ENCODE measurements at regions not wholly inside any gene's neighbourhood (a gene's known extent, or its start where the extent isn't known, plus 50 kb on each side); places are given as distances from the start of the nearest gene placed in this dataset.

- TF ChIP-seq POLR2A (IDR thresholded peaks at IDR 0.05; ENCODE audit: low read depth, low read length) (no peak), POLR2AphosphoS5 (IDR thresholded peaks at IDR 0.05; ENCODE audit: low read depth, low read length) (no peak), TAF1 (IDR thresholded peaks at IDR 0.05; ENCODE audit: low read depth, low read length) (no peak), SPI1 (IDR thresholded peaks at IDR 0.05; ENCODE audit: low read depth, low read length) (no peak), POU2F2 (IDR thresholded peaks at IDR 0.05; ENCODE audit: low read depth, low read length) (no peak)
Observed at GRCh38 chr9:134546746-134547145, 94.9 kb upstream of the COL5A1 start.

All from GM12891 (cell line).